Lower lobe of right lung (tissue), 2 donors: ENCODE measurements at regions not wholly inside any gene's neighbourhood (a gene's known extent, or its start where the extent isn't known, plus 50 kb on each side); places are given as distances from the start of the nearest gene placed in this dataset.

Source experiments
- ATAC-seq, 2 donors: fragments of 200-7000 bp; cut with Tn5 transposase; one replicate each; pipeline ENCODE4 v1.9.1; 2020 to 2022; ENCODE audit warnings: mild to moderate bottlenecking in 2 of 2, moderate library complexity in 2 of 2
- DNase-seq: peaks from one replicate; pipeline ENCODE4 v3.0.0-alpha.2; 2020
- H3K27ac ChIP-seq: fragments of 200-600 bp; one replicate; pipeline ENCODE4 v1.8.0; 2022
- H3K27me3 ChIP-seq: fragments of 200-600 bp; one replicate; pipeline ENCODE4 v1.8.0; 2022; ENCODE audit warnings: low read depth
- H3K36me3 ChIP-seq: fragments of 200-600 bp; one replicate; pipeline ENCODE4 v1.8.0; 2022; ENCODE audit warnings: mild to moderate bottlenecking
- H3K4me1 ChIP-seq: fragments of 200-600 bp; one replicate; pipeline ENCODE4 v1.8.0; 2022
- H3K4me3 ChIP-seq: fragments of 200-600 bp; one replicate; pipeline ENCODE4 v1.8.0; 2022; ENCODE audit warnings: mild to moderate bottlenecking
- H3K9me3 ChIP-seq: fragments of 200-600 bp; one replicate; pipeline ENCODE4 v1.8.0; 2022
- CTCF ChIP-seq: fragments of 200-600 bp; IDR thresholded peaks from one replicate; pipeline ENCODE4 v1.8.0; 2022; ENCODE audit warnings: antibody characterized with exemption, mild to moderate bottlenecking
- intact Hi-C: fragments of 100-400 bp; cut with DNase I; formaldehyde crosslinking; loops from one replicate; pipeline ENCODE4 v1.11.0; 2022
- donor health status: DM: no; HTN: yes; CAD: no; lungs with severe emphysema.

- peak overlapping the region; percentile 14 for H3K27ac ChIP-seq
- DNase-seq (no peak), ATAC-seq (no peak)
- H3K9me3 ChIP-seq = no peaks in the 10 kb centered on the region
- TF ChIP-seq CTCF = no peak
- peaks cover 24% of the 10 kb centered on the region for H3K4me1 ChIP-seq
- intact Hi-C loops = no loop called here
- no peak overlapping the region for H3K4me3 ChIP-seq
- H3K27me3 ChIP-seq = no peaks in the 10 kb centered on the region
- no peaks in the 10 kb centered on the region for H3K36me3 ChIP-seq
These were observed 90.4 kb upstream of the RBMS1 start for GRCh38 chr2:160583813-160584537.

- ATAC-seq (peak; percentile 61 to 73), DNase-seq (no peak)
- Histone ChIP-seq H3K27me3 (no peaks in the 10 kb centered on the region), H3K36me3 (no peaks in the 10 kb centered on the region), H3K27ac (no peak overlapping the region), H3K9me3 (no peaks in the 10 kb centered on the region), H3K4me3 (no peak overlapping the region), H3K4me1 (peaks cover 24% of the 10 kb centered on the region)
- intact Hi-C loops = no loop called here
- no peak for TF ChIP-seq CTCF
These were observed 91.4 kb upstream of the RBMS1 start for GRCh38 chr2:160584972-160585494.

- peak in 1 of 2 donors; percentile 26 for ATAC-seq
These were observed 97.1 kb upstream of the RBMS1 start for GRCh38 chr2:160590664-160591063.

GRCh38 chr2:160592401-160592800 lies 98.8 kb upstream of the RBMS1 start:
- Histone ChIP-seq H3K36me3 (no peaks in the 10 kb centered on the region), H3K4me3 (no peak overlapping the region), H3K4me1 (no peaks in the 10 kb centered on the region), H3K9me3 (no peaks in the 10 kb centered on the region), H3K27me3 (no peaks in the 10 kb centered on the region), H3K27ac (no peak overlapping the region)
- DNase-seq (no peak), ATAC-seq (no peak)
- intact Hi-C loops = no loop called here
- TF ChIP-seq CTCF = no peak

More at GRCh38 chr2:160590664-160591063, 97.1 kb upstream of the RBMS1 start:
- Histone ChIP-seq H3K27me3 (no peaks in the 10 kb centered on the region), H3K9me3 (no peaks in the 10 kb centered on the region), H3K27ac (no peak overlapping the region), H3K4me1 (no peaks in the 10 kb centered on the region), H3K36me3 (no peaks in the 10 kb centered on the region), H3K4me3 (no peak overlapping the region)
- DNase-seq = no peak
- intact Hi-C loops = no loop called here
- TF ChIP-seq CTCF = no peak

GRCh38 chr2:160592993-160593392 lies 99.4 kb upstream of the RBMS1 start:
- H3K4me1 ChIP-seq = no peaks in the 10 kb centered on the region
- intact Hi-C loops = no loop called here
- no peak for ATAC-seq

More at GRCh38 chr2:160592993-160593392, 99.4 kb upstream of the RBMS1 start:
- Histone ChIP-seq H3K9me3 (no peaks in the 10 kb centered on the region), H3K4me3 (no peak overlapping the region), H3K27ac (no peak overlapping the region), H3K27me3 (no peaks in the 10 kb centered on the region), H3K36me3 (no peaks in the 10 kb centered on the region)
- no peak for TF ChIP-seq CTCF
- DNase-seq = no peak
